ENCODE measurements at regions not wholly inside any gene's neighbourhood (a gene's known extent, or its start where the extent isn't known, plus 50 kb on each side); places are given as distances from the start of the nearest gene placed in this dataset.
"Not testable (repeated sequence)": the region's sequence is repeated elsewhere in the genome, so short reads cannot be mapped to it uniquely, and the experiment has no call there.

DNA sequence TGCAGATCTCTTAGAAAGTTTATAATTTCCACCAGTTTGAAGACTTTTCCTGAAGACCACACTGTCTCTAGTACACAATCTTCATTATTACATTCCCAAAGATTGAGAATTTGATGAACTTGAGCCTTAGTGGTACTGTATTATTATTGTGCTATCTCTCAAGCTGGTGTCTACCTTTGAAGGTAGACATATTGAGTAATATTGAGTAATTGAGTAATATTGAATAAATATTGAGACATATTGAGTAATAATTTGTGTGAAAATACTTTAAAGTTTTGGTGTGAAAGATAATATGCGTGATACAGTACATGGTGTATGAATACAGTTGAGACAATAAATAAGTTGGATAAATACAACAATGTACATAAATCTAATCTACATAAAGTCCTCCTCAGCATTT, 613.1 kb upstream of the ADGRL2 start:
- no peak for DNase-seq

DNA sequence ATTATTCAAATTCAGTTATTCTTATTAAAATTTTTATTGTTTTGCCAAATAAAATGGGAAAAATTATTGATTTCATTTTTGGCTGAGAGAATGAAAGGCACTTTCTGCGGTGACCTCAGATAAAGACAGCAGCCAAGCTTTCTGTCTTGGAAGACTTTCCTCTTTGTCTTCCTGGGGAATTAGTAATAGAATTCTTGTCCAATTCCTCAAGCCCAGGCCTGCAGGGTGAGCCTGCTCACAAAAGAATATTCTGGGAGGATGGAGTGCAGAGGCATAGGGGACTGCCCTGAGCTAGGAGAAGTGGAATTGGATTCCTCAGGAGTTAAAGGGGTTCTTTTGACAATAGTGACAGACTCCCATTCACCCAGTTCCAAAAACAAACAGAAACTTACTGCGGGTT, 614.5 kb upstream of the ADGRL2 start:
- no peak for DNase-seq

DNA sequence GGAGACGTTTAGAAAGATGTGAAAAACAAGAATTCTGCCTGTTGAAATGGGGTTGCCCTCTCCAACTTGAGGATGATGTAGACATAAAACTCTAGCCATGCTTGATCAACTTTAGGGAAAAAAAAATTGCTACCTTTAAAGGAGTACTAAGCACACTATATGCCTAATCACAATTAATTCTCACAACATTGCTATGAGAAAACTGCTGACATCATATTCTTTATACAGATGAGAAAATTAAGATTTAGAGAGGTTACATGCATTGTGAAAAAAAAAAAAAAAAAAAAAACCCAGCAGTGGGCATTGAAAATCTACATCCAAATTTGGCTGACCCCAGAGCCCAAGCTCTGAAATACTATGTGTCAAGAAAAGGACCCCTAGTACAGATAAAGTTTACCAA, 617.2 kb upstream of the ADGRL2 start:
- no peak for DNase-seq

DNA sequence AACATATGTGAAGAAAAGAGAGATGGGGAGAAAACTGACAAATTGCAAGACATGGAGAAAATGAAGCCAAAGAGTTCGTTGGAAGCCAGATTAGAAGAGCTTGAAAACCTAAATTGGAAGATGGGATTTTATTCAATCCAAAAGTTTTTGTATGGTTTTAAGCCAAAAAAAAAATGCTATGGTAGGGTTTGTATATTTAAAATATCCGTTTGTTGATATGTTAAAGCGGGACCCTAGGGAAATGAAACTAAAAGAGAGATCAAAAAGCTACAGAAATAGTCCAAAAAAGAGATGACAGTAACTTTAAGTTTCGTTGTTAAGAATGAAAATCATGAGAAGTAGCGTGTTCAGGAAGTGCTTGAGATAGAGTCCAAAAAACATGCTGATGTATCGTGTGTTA, 617.7 kb upstream of the ADGRL2 start:
- DNase-seq = no peak

GRCh38 chr1:81179242-81179641, 621.5 kb upstream of the ADGRL2 start:
- no peak for DNase-seq

DNA sequence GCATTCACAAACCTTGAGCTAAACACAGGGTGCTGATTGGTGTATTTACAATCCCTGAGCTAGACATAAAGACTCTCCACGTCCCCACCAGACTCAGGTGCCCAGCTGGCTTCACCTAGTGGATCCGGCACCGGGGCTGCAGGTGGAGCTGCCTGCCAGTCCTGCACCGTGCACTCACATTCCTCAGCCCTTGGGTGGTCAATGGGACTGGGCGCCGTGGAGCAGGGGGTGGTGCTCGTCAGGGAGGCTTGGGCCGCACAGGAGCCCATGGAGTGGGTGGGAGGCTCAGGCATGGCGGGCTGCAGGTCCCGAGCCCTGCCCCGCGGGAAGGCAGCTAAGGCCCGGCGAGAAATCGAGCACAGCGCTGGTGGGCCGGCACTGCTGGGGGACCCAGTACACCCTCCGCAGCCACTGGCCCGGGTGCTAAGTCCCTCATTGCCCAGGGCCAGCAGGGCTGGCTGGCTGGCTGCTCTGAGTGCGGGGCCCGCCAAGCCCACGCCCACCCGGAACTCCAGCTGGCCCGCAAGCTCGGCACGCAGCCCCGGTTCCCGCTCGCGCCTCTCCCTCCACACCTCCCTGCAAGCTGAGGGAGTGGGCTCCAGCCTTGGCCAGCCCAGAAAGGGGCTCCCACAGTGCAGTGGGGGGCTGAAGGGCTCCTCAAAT, 622.2 kb upstream of the ADGRL2 start:
- DNase-seq = not testable (repeated sequence)

DNA sequence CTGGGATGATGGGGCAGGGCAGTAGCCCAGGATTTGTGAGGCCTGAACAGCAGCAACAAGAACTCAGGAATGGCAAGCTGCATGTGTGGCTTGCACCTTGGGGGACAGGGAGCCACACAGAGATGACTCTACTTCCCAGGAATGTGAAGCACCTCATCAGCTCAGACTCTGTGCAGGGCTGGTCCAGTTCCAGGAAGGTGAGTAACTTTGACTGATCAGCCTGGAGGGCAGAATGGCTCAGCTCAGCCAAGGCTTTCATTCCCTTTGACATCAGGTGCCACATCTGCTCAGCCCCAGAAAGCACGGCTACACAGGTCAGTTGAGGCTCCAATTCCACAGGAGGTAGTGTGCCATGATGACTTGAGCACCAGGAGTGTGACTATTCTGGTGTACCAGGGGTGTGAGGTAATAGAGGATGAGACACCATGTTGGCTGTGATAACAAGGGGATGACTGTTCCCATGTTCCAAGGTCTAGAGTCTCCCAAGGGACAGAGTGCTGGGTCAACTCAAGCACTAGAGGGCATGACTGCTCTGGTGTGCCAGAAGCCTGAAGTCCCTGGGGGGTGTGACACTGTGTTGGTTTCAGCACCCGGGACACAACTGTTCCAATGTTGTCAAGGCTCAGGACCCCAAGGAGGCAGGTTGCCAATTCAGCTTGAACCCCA, 625.8 kb upstream of the ADGRL2 start:
- DNase-seq = no peak

DNA sequence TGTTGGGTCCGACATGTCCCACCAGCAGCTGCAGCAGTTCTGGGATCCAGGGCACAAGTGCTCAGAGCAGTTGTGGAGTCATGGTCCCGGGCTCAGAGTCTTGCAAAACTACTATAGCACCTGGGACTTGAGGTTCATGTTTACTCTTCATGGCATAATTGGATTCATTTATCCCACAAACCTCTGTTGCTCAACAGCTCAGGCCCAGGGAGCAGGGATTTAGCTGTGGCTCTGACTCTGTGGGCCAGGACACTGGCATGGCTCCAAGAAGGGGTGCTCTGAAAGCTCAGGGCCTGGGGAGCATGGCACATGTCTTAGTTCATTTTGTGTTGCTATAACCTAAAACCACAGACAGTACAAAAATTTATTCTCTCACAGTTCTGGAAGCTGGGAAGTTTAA, 626.7 kb upstream of the ADGRL2 start:
- DNase-seq = no peak

DNA sequence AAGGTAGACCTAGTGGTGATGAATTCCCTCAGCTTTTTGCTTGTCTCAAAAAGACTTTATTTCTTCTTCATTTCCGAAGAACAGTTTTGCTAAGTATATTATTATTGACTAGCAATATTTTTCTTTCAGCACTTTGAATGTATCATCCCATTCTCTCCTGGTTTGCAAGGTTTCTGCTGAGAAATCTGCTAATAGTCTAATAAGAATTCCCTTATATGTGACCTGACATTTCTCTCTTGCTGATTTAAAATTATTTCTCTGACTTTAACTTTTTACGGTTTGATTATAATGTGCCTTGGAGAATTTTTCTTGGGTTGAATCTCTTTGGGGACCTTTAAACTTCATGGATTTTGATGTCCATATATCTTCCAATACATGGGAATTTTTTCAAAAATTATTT, 628.3 kb upstream of the ADGRL2 start:
- DNase-seq = no peak

- DNase-seq = no peak
Measured at GRCh38 chr1:81170721-81171120, 630.0 kb upstream of the ADGRL2 start.

- no peak for DNase-seq
Measured at GRCh38 chr1:81165963-81166362, 634.8 kb upstream of the ADGRL2 start.

DNA sequence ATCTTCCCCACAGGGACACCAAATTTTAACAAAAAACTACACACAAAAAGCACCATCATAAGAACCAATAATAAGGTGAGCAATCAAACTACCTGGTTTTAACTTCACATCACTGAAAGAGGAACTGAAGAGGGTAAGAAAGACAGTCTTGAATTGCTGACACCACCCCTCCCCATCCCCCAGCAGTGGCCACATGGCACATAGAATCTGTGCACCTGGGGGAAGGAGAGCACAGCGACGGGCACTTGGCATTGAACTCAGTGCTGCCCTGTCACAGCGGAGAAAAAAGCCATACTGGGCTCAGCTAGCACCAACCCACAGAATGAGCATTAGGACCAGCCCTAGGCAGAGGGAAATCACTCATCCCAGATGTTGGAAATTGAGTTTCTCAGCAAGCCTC, 640.0 kb upstream of the ADGRL2 start:
- no peak for DNase-seq

DNA sequence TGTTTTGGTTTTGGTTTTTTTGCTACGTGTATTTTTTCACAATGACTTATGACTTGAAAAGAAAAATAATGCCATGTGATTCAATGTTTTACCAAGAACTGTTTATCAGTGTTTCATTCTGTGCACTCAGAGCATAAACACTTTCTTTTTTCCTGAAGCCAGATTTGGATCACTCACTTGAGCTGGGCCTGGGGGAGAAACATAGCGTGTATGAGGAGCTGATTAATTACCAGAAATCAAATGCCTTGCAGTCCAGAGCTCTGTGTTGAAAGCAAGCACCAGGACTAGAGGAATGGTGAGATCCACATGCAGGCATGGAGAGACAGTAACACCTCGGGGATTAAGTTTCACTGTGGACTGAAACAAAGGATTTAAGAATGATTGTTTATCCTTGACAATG, 642.1 kb upstream of the ADGRL2 start:
- no peak for DNase-seq

- no peak for DNase-seq
Measured at GRCh38 chr1:81157686-81158085, 643.0 kb upstream of the ADGRL2 start.

- no peak for DNase-seq
Measured at GRCh38 chr1:81156887-81157286, 643.8 kb upstream of the ADGRL2 start.

DNA sequence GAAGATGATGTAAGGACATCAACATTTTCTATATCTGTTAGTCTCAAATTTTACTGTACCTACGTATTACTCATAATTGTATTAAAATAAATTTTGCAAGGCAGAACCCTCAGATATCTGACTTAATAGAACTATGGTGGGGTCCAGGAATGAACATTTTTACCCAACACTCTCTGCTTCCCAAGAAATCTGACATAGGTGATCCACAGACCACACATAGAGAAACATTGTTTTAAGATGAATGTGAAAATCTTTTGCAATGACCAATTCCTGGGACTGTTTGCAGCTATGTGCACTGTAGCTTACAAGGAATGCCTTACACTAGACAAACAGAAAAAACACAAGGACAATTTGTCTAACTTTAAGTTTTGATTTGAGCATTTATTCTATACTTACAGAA, 645.6 kb upstream of the ADGRL2 start:
- no peak for DNase-seq

GRCh38 chr1:81151206-81151605, 649.5 kb upstream of the ADGRL2 start:
- no peak for DNase-seq

DNA sequence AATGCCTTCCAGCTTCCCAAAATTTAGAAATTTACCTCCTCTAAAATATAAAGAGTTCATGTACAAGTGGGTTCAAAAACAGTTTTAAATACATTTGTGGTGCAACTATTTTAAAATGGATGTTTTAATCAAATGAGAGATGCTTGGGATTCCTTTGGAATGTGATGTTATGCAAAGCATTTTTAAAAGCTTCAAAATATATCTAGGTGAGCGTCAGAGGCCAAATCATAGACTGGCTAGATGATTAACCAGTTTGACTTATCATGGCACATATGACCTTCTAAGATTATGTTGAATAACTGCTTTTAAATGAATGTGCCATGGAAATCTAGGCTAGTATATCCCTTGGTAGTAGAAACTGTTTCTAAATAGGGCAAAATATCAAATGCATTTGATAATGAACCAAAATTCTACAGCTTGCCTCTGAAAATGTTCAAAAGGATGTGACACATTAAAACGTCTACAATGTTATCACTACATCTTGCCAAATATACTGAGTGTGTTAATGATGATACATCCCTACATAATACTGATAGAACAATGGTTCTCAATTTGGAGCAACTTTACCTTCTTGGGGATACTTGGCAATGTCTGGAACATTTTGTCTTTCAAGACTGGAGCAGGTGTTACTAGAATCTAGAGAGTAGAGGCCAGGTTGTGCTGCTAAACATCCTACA, 650.9 kb upstream of the ADGRL2 start:
- DNase-seq = no peak

- no peak for DNase-seq
Measured at GRCh38 chr1:81144240-81144825, 656.4 kb upstream of the ADGRL2 start.

- no peak for DNase-seq
Measured at GRCh38 chr1:81142099-81142826, 658.5 kb upstream of the ADGRL2 start.

- no peak for DNase-seq
Measured at GRCh38 chr1:81135524-81135923, 665.2 kb upstream of the ADGRL2 start.

DNA sequence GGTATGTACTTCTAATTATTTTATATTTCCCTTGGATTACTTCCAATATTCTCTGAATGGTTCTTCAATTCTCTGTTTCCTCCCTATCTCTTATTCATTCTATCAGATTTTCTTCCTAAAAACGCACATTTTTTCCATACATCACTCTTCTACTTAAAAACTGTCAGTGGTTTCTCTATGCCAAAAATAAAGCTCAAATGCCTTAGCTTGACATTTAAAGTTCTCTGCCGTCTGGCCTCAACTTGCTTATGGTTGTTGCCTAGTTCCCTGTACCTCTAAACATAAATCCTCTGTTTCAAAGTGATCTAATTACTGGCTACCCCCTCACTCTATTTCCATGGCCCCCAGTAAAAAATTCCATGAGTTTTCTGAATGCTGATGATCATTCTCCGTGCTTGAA, 671.0 kb upstream of the ADGRL2 start:
- no peak for DNase-seq

- no peak for DNase-seq
Measured at GRCh38 chr1:81129366-81129765, 671.4 kb upstream of the ADGRL2 start.
